ENCODE measurements at regions not wholly inside any gene's neighbourhood (a gene's known extent, or its start where the extent isn't known, plus 50 kb on each side); places are given as distances from the start of the nearest gene placed in this dataset.
"Not testable (repeated sequence)": the region's sequence is repeated elsewhere in the genome, so short reads cannot be mapped to it uniquely, and the experiment has no call there.

- CTCF ChIA-PET; intact Hi-C loops (cut with micrococcal nuclease); H3K36me3 Mint-ChIP-seq: not testable (repeated sequence)
These were observed 159.6 kb upstream of the RPH3A start for GRCh38 chr12:112631974-112632373.

GRCh38 chr12:112635036-112635435, 156.5 kb upstream of the RPH3A start:
- no peaks in the 10 kb centered on the region for H3K36me3 Mint-ChIP-seq
- no peak overlapping the region for H3K27ac Mint-ChIP-seq
- ChIA-PET POLR2A (no interaction called here), CTCF (no interaction called here)
- peaks cover 12% of the 10 kb centered on the region for H3K27me3 Mint-ChIP-seq
- DNase-seq = no peak
- peaks cover 4% of the 10 kb centered on the region for H3K9me3 Mint-ChIP-seq
- H3K4me3 Mint-ChIP-seq = no peak overlapping the region
- intact Hi-C loops (cut with micrococcal nuclease) = no loop called here
- no peaks in the 10 kb centered on the region for H3K4me1 Mint-ChIP-seq (ENCODE audit: low read depth)

More at GRCh38 chr12:112631974-112632373, 159.6 kb upstream of the RPH3A start:
- DNase-seq; H3K9me3 Mint-ChIP-seq; H3K4me3 Mint-ChIP-seq; H3K4me1 Mint-ChIP-seq (ENCODE audit: low read depth); H3K27ac Mint-ChIP-seq; POLR2A ChIA-PET; H3K27me3 Mint-ChIP-seq: not testable (repeated sequence)

- no peak for DNase-seq
- ChIA-PET CTCF (no interaction called here), POLR2A (no interaction called here)
- H3K27ac Mint-ChIP-seq = no peak overlapping the region
- no peaks in the 10 kb centered on the region for H3K36me3 Mint-ChIP-seq
- intact Hi-C loops (cut with micrococcal nuclease) = no loop called here
- no peaks in the 10 kb centered on the region for H3K9me3 Mint-ChIP-seq
- no peaks in the 10 kb centered on the region for H3K4me1 Mint-ChIP-seq (ENCODE audit: low read depth)
- no peak overlapping the region for H3K4me3 Mint-ChIP-seq
- H3K27me3 Mint-ChIP-seq = peaks cover 19% of the 10 kb centered on the region
These were observed 153.1 kb upstream of the RPH3A start for GRCh38 chr12:112638420-112638819.

GRCh38 chr12:112645586-112645985, 146.0 kb upstream of the RPH3A start:
- peaks cover 3% of the 10 kb centered on the region for H3K9me3 Mint-ChIP-seq
- no peak overlapping the region for H3K4me3 Mint-ChIP-seq
- ChIA-PET CTCF (no interaction called here), POLR2A (no interaction called here)
- H3K27ac Mint-ChIP-seq = no peak overlapping the region
- no peak for DNase-seq
- intact Hi-C loops (cut with micrococcal nuclease) = no loop called here
- H3K27me3 Mint-ChIP-seq = peaks cover 19% of the 10 kb centered on the region
- no peaks in the 10 kb centered on the region for H3K36me3 Mint-ChIP-seq
- no peaks in the 10 kb centered on the region for H3K4me1 Mint-ChIP-seq (ENCODE audit: low read depth)

- Mint-ChIP-seq H3K36me3 (no peaks in the 10 kb centered on the region), H3K4me1 (ENCODE audit: low read depth) (no peaks in the 10 kb centered on the region), H3K27ac (no peak overlapping the region), H3K4me3 (no peak overlapping the region), H3K27me3 (no peaks in the 10 kb centered on the region), H3K9me3 (no peaks in the 10 kb centered on the region)
- DNase-seq = no peak
- POLR2A ChIA-PET = no interaction called here
- intact Hi-C loops (cut with micrococcal nuclease) = no loop called here
- CTCF ChIA-PET = no interaction called here
These were observed 135.4 kb upstream of the RPH3A start for GRCh38 chr12:112656141-112656540.

GRCh38 chr12:112664569-112664968, 127.0 kb upstream of the RPH3A start:
- POLR2A ChIA-PET = no interaction called here
- H3K27ac Mint-ChIP-seq = no peak overlapping the region
- CTCF ChIA-PET = no interaction called here
- no peak overlapping the region for H3K4me3 Mint-ChIP-seq
- no peaks in the 10 kb centered on the region for H3K36me3 Mint-ChIP-seq
- H3K27me3 Mint-ChIP-seq = peaks cover 15% of the 10 kb centered on the region
- H3K9me3 Mint-ChIP-seq = no peaks in the 10 kb centered on the region
- peak; percentile 27 for DNase-seq
- peaks cover 9% of the 10 kb centered on the region for H3K4me1 Mint-ChIP-seq (ENCODE audit: low read depth)
- intact Hi-C loops (cut with micrococcal nuclease) = no loop called here

- Mint-ChIP-seq H3K9me3 (no peaks in the 10 kb centered on the region), H3K4me3 (no peak overlapping the region), H3K27me3 (peaks cover 15% of the 10 kb centered on the region), H3K36me3 (no peaks in the 10 kb centered on the region), H3K4me1 (ENCODE audit: low read depth) (peaks cover 9% of the 10 kb centered on the region), H3K27ac (no peak overlapping the region)
- CTCF ChIA-PET = no interaction called here
- intact Hi-C loops (cut with micrococcal nuclease) = no loop called here
- POLR2A ChIA-PET = no interaction called here
- no peak for DNase-seq
These were observed 125.6 kb upstream of the RPH3A start for GRCh38 chr12:112665958-112666357.

GRCh38 chr12:112671564-112671963, 120.0 kb upstream of the RPH3A start:
- intact Hi-C loops (cut with micrococcal nuclease) = no loop called here
- peaks cover 7% of the 10 kb centered on the region for H3K27me3 Mint-ChIP-seq
- H3K4me1 Mint-ChIP-seq (ENCODE audit: low read depth) = peaks cover under 1% of the 10 kb centered on the region
- H3K4me3 Mint-ChIP-seq = no peak overlapping the region
- ChIA-PET POLR2A (no interaction called here), CTCF (no interaction called here)
- no peak for DNase-seq
- no peak overlapping the region for H3K27ac Mint-ChIP-seq
- no peaks in the 10 kb centered on the region for H3K9me3 Mint-ChIP-seq
- H3K36me3 Mint-ChIP-seq = no peaks in the 10 kb centered on the region

- ChIA-PET POLR2A (no interaction called here), CTCF (no interaction called here)
- DNase-seq = no peak
- Mint-ChIP-seq H3K27me3 (peaks cover 7% of the 10 kb centered on the region), H3K36me3 (no peaks in the 10 kb centered on the region), H3K4me3 (no peak overlapping the region), H3K9me3 (no peaks in the 10 kb centered on the region), H3K27ac (no peak overlapping the region), H3K4me1 (ENCODE audit: low read depth) (no peaks in the 10 kb centered on the region)
- intact Hi-C loops (cut with micrococcal nuclease) = no loop called here
These were observed 117.0 kb upstream of the RPH3A start for GRCh38 chr12:112674539-112674938.

GRCh38 chr12:112676507-112676906, 115.0 kb upstream of the RPH3A start:
- intact Hi-C loops (cut with micrococcal nuclease) = no loop called here
- peaks cover 15% of the 10 kb centered on the region for H3K27me3 Mint-ChIP-seq
- no peaks in the 10 kb centered on the region for H3K9me3 Mint-ChIP-seq
- H3K4me1 Mint-ChIP-seq (ENCODE audit: low read depth) = no peaks in the 10 kb centered on the region
- POLR2A ChIA-PET = interaction anchor here (0.6 kb wide), 1 partner anchor 43 kb away, joined by 3 read pairs; no protein-coding TSS in a partner anchor
- no peak for DNase-seq
- no peaks in the 10 kb centered on the region for H3K36me3 Mint-ChIP-seq
- H3K27ac Mint-ChIP-seq = no peak overlapping the region
- no peak overlapping the region for H3K4me3 Mint-ChIP-seq
- CTCF ChIA-PET = no interaction called here

GRCh38 chr12:112677050-112677765, 114.3 kb upstream of the RPH3A start:
- intact Hi-C loops (cut with micrococcal nuclease) = no loop called here
- Mint-ChIP-seq H3K4me3 (no peak overlapping the region), H3K36me3 (no peaks in the 10 kb centered on the region), H3K27me3 (peaks cover 15% of the 10 kb centered on the region), H3K27ac (no peak overlapping the region), H3K9me3 (no peaks in the 10 kb centered on the region), H3K4me1 (ENCODE audit: low read depth) (no peaks in the 10 kb centered on the region)
- POLR2A ChIA-PET = no interaction called here
- no peak for DNase-seq
- CTCF ChIA-PET = no interaction called here

GRCh38 chr12:112680993-112681392, 110.6 kb upstream of the RPH3A start:
- Mint-ChIP-seq H3K9me3 (no peaks in the 10 kb centered on the region), H3K27ac (no peak overlapping the region), H3K36me3 (no peaks in the 10 kb centered on the region), H3K4me1 (ENCODE audit: low read depth) (no peaks in the 10 kb centered on the region), H3K4me3 (no peak overlapping the region), H3K27me3 (peaks cover 16% of the 10 kb centered on the region)
- no peak for DNase-seq
- intact Hi-C loops (cut with micrococcal nuclease) = no loop called here
- CTCF ChIA-PET = no interaction called here
- POLR2A ChIA-PET = no interaction called here

- Mint-ChIP-seq H3K27me3 (peaks cover 16% of the 10 kb centered on the region), H3K36me3 (no peaks in the 10 kb centered on the region), H3K4me3 (no peak overlapping the region), H3K27ac (no peak overlapping the region), H3K9me3 (no peaks in the 10 kb centered on the region), H3K4me1 (ENCODE audit: low read depth) (no peaks in the 10 kb centered on the region)
- POLR2A ChIA-PET = no interaction called here
- intact Hi-C loops (cut with micrococcal nuclease) = no loop called here
- no peak for DNase-seq
- CTCF ChIA-PET = no interaction called here
These were observed 109.0 kb upstream of the RPH3A start for GRCh38 chr12:112682586-112682985.
